Osteoblast (primary cell): ENCODE measurements at regions not wholly inside any gene's neighbourhood (a gene's known extent, or its start where the extent isn't known, plus 50 kb on each side); places are given as distances from the start of the nearest gene placed in this dataset.

Source experiments
- DNase-seq: peaks from one replicate; pipeline ENCODE4 v3.0.0; 2011; ENCODE audit warnings: low spot score, mixed read lengths; ENCODE audit not compliant: insufficient read length; ENCODE audit errors: missing footprints
- H2AFZ ChIP-seq: 2 replicates; pipeline ENCODE4 v1.6.0; 2011; ENCODE audit warnings: mild to moderate bottlenecking, low read length
- H3K27ac ChIP-seq: 2 replicates; pipeline ENCODE4 v1.5.1; 2011; ENCODE audit warnings: mild to moderate bottlenecking, low read depth, low read length, moderate library complexity
- H3K27me3 ChIP-seq: 2 replicates; pipeline ENCODE4 v1.6.0; 2012; ENCODE audit warnings: mild to moderate bottlenecking, control low read depth, inconsistent platforms, low read length, moderate library complexity; ENCODE audit not compliant: insufficient read depth
- H3K36me3 ChIP-seq: 2 replicates; pipeline ENCODE4 v1.5.1; 2011; ENCODE audit warnings: mild to moderate bottlenecking, low read length, control low read depth, moderate library complexity; ENCODE audit not compliant: insufficient read depth
- H3K4me1 ChIP-seq: 2 replicates; pipeline ENCODE4 v1.5.1; 2011; ENCODE audit warnings: mild to moderate bottlenecking, low read length, control low read depth, moderate library complexity; ENCODE audit not compliant: insufficient read depth
- H3K4me2 ChIP-seq: 2 replicates; pipeline ENCODE4 v1.6.0; 2011; ENCODE audit warnings: mild to moderate bottlenecking, low read length; ENCODE audit not compliant: insufficient read depth
- H3K4me3 ChIP-seq: fragments of 200-600 bp; sonication (generic); 3 replicates; pipeline ENCODE4 v1.5.1; 2012; ENCODE audit warnings: mild to moderate bottlenecking, low read length, inconsistent platforms; ENCODE audit not compliant: insufficient read depth
- H3K79me2 ChIP-seq: 2 replicates; pipeline ENCODE4 v1.6.0; 2012; ENCODE audit warnings: mild to moderate bottlenecking, low read length, control low read depth, inconsistent platforms; ENCODE audit not compliant: insufficient read depth
- H3K9me3 ChIP-seq: 2 replicates; pipeline ENCODE4 v1.5.1; 2011; ENCODE audit warnings: low read depth, low read length, control low read depth
- H4K20me1 ChIP-seq: 2 replicates; pipeline ENCODE4 v1.6.0; 2012; ENCODE audit warnings: mild to moderate bottlenecking, low read length, control low read depth; ENCODE audit not compliant: insufficient read depth
- TF ChIP-seq, protein P1 (sequence below): IDR thresholded peaks from 2 replicates; pipeline ENCODE4 v1.5.1; 2011; ENCODE audit warnings: mild to moderate bottlenecking, low read depth, low read length, moderate library complexity; ENCODE audit errors: extremely low read depth

DNA sequence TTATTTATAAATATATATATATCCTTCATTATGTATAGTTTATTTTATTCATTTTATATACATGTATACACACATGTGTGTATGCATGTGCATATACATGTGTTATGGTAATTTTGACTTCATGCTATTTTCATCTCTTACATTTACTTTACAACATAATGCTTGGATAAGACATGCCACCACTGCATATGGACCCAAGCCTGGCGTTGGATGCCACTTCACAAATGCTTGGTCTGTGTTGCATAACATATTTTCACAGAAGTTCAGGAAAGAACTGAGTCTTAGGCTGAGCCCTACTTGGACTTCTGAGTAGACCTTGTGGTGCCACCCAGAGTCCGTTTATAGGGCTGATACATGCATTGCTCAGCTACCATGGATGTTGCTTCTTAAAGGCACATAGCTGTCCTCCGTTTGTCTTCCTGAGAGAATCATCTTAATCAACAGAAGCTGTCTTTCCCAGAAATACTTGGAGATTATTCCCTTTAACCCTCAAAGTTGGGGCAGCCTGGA, 337.8 kb downstream of the BTBD3 start:
- H3K9me3 ChIP-seq, result no peaks in the 10 kb centered on the region
- H4K20me1 ChIP-seq, result no peaks in the 10 kb centered on the region
- TF ChIP-seq, protein P1, sequence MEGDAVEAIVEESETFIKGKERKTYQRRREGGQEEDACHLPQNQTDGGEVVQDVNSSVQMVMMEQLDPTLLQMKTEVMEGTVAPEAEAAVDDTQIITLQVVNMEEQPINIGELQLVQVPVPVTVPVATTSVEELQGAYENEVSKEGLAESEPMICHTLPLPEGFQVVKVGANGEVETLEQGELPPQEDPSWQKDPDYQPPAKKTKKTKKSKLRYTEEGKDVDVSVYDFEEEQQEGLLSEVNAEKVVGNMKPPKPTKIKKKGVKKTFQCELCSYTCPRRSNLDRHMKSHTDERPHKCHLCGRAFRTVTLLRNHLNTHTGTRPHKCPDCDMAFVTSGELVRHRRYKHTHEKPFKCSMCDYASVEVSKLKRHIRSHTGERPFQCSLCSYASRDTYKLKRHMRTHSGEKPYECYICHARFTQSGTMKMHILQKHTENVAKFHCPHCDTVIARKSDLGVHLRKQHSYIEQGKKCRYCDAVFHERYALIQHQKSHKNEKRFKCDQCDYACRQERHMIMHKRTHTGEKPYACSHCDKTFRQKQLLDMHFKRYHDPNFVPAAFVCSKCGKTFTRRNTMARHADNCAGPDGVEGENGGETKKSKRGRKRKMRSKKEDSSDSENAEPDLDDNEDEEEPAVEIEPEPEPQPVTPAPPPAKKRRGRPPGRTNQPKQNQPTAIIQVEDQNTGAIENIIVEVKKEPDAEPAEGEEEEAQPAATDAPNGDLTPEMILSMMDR, result no peak
- H3K27me3 ChIP-seq, result no peaks in the 10 kb centered on the region
- H3K79me2 ChIP-seq, result no peaks in the 10 kb centered on the region
- no peaks in the 10 kb centered on the region for H3K4me1 ChIP-seq
- H3K4me3 ChIP-seq, result no peak overlapping the region
- no peak overlapping the region for H3K27ac ChIP-seq
- H3K4me2 ChIP-seq, result no peak overlapping the region
- no peak overlapping the region for H2AFZ ChIP-seq
- no peak for DNase-seq
- H3K36me3 ChIP-seq, result no peaks in the 10 kb centered on the region

DNA sequence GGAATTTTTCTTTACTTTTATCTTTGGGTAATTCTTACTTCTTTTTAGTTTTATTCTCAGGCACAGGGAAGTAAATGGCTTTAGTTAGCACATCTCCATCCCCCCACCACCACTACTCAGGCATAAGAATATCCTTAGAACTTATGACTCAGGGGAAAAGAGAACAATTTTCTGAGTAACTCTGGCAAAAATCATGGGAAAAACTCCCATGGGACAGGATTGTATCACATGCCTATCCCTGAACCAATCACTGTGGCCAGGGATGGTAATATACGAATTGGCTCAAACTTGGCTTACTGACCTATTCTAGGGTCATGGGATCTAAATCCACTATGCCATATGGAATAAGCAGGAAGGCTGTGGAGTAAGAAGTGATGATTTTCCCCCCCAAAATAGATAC, 339.1 kb downstream of the BTBD3 start:
- Histone ChIP-seq H3K4me2 (no peak overlapping the region), H3K4me3 (no peak overlapping the region), H2AFZ (no peak overlapping the region), H4K20me1 (no peaks in the 10 kb centered on the region), H3K36me3 (no peaks in the 10 kb centered on the region), H3K9me3 (no peaks in the 10 kb centered on the region), H3K4me1 (no peaks in the 10 kb centered on the region), H3K79me2 (no peaks in the 10 kb centered on the region), H3K27ac (no peak overlapping the region), H3K27me3 (no peaks in the 10 kb centered on the region)
- DNase-seq, result no peak
- TF ChIP-seq, protein P1, result no peak

DNA sequence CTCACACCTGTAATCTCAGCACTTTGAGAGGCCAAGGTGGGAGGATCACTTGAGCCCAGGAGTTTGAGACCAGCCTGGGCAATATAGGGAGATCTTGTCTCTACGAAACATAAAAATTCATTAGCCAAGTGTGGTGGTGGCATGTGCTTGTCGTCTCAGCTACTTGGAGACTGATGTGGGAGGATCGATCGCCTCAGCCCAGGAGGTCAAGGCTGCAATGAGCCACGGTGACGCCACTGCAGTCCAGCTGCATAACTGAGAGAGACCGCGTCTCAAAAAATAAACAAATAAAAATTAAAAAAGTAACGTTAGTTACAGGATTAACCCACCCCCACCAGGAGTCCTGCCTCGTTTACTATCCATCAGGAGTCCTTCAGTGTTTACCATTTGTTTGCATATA, 345.1 kb downstream of the BTBD3 start:
- H3K36me3 ChIP-seq, result no peaks in the 10 kb centered on the region
- no peaks in the 10 kb centered on the region for H3K27me3 ChIP-seq
- no peak overlapping the region for H3K4me2 ChIP-seq
- H3K4me1 ChIP-seq, result no peaks in the 10 kb centered on the region
- no peak overlapping the region for H3K27ac ChIP-seq
- H2AFZ ChIP-seq, result no peak overlapping the region
- no peak for DNase-seq
- H3K79me2 ChIP-seq, result no peaks in the 10 kb centered on the region
- TF ChIP-seq, protein P1, result no peak
- no peaks in the 10 kb centered on the region for H3K9me3 ChIP-seq
- H3K4me3 ChIP-seq, result no peak overlapping the region
- no peaks in the 10 kb centered on the region for H4K20me1 ChIP-seq

DNA sequence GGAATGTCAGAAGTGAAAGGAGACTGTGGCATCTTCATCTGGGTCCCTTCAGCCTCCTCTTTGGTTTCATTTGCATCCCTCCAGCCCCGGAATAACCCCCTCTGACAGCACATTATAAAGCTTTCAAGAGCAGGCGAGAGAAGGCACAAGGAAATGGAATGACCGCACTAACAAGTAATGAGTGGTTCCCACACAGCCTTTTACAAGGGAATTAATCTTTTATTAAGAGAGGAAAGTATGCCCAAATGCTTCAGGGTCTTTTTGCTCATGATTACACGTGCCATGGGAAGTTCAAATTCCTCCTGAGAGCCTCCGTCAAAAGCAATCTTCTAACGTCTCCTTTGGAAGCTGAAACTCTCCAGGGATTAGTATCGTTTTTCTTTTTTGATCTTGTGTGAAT, 347.0 kb downstream of the BTBD3 start:
- Histone ChIP-seq H2AFZ (no peak overlapping the region), H3K27ac (no peak overlapping the region), H3K79me2 (no peaks in the 10 kb centered on the region), H3K27me3 (no peaks in the 10 kb centered on the region), H3K36me3 (no peaks in the 10 kb centered on the region), H3K9me3 (no peaks in the 10 kb centered on the region), H4K20me1 (no peaks in the 10 kb centered on the region), H3K4me1 (no peaks in the 10 kb centered on the region), H3K4me2 (no peak overlapping the region), H3K4me3 (no peak overlapping the region)
- no peak for DNase-seq
- TF ChIP-seq, protein P1, result no peak
